ENCODE measurements at regions not wholly inside any gene's neighbourhood (a gene's known extent, or its start where the extent isn't known, plus 50 kb on each side); places are given as distances from the start of the nearest gene placed in this dataset.

- DNase-seq, result no peak
These were observed 51.3 kb upstream of the PTPN3 start for GRCh38 chr9:109549386-109549785.

GRCh38 chr9:109551651-109552050 is 53.5 kb upstream of the PTPN3 start:
- no peak for DNase-seq

GRCh38 chr9:109555215-109555614 is 57.1 kb upstream of the PTPN3 start:
- DNase-seq, result no peak

GRCh38 chr9:109556061-109556460 is 58.0 kb upstream of the PTPN3 start:
- DNase-seq, result no peak

GRCh38 chr9:109556786-109557185 is 58.7 kb upstream of the PTPN3 start:
- no peak for DNase-seq

GRCh38 chr9:109557481-109557880 is 59.4 kb upstream of the PTPN3 start:
- no peak for DNase-seq

- no peak for DNase-seq
These were observed 60.6 kb upstream of the PTPN3 start for GRCh38 chr9:109558718-109559151.

GRCh38 chr9:109560470-109561132 is 62.5 kb upstream of the PTPN3 start:
- DNase-seq, result no peak

GRCh38 chr9:109561137-109561536 is 63.0 kb upstream of the PTPN3 start:
- DNase-seq, result no peak

- no peak for DNase-seq
These were observed 70.0 kb upstream of the PTPN3 start for GRCh38 chr9:109568089-109568488.

GRCh38 chr9:109568568-109569210 is 70.6 kb upstream of the PTPN3 start:
- no peak for DNase-seq

GRCh38 chr9:109574061-109574882 is 76.2 kb upstream of the PTPN3 start:
- peak; percentile 43 for DNase-seq

GRCh38 chr9:109576762-109577161 is 78.7 kb upstream of the PTPN3 start:
- no peak for DNase-seq

- no peak for DNase-seq
These were observed 81.3 kb upstream of the PTPN3 start for GRCh38 chr9:109579191-109579948.

GRCh38 chr9:109582386-109582785 is 84.3 kb upstream of the PTPN3 start:
- no peak for DNase-seq

- DNase-seq, result no peak
These were observed 86.1 kb upstream of the PTPN3 start for GRCh38 chr9:109584205-109584604.

- no peak for DNase-seq
These were observed 87.7 kb upstream of the PTPN3 start for GRCh38 chr9:109585796-109586195.

- no peak for DNase-seq
These were observed 88.9 kb upstream of the PTPN3 start for GRCh38 chr9:109586993-109587392.

- DNase-seq, result no peak
These were observed 90.3 kb upstream of the PTPN3 start for GRCh38 chr9:109588415-109588814.

GRCh38 chr9:109590966-109591365 is 92.9 kb upstream of the PTPN3 start:
- DNase-seq, result no peak

- DNase-seq, result no peak
These were observed 93.6 kb upstream of the PTPN3 start for GRCh38 chr9:109591691-109592090.

- no peak for DNase-seq
These were observed 95.5 kb upstream of the PTPN3 start for GRCh38 chr9:109593612-109594011.

GRCh38 chr9:109597496-109597895 is 99.4 kb upstream of the PTPN3 start:
- DNase-seq, result peak; percentile 7

All from MV-4-11 (cell line).